GM18867 (cell line): ENCODE measurements at regions not wholly inside any gene's neighbourhood (a gene's known extent, or its start where the extent isn't known, plus 50 kb on each side); places are given as distances from the start of the nearest gene placed in this dataset.
"Not testable (repeated sequence)": the region's sequence is repeated elsewhere in the genome, so short reads cannot be mapped to it uniquely, and the experiment has no call there.

Experiments used
- ATAC-seq: cut with Tn5 transposase; IDR thresholded peaks from one replicate; pipeline ENCODE4 v1.9.1; 2021; ENCODE audit warnings: mild to moderate bottlenecking, moderate library complexity; ENCODE audit not compliant: unreplicated experiment

DNA sequence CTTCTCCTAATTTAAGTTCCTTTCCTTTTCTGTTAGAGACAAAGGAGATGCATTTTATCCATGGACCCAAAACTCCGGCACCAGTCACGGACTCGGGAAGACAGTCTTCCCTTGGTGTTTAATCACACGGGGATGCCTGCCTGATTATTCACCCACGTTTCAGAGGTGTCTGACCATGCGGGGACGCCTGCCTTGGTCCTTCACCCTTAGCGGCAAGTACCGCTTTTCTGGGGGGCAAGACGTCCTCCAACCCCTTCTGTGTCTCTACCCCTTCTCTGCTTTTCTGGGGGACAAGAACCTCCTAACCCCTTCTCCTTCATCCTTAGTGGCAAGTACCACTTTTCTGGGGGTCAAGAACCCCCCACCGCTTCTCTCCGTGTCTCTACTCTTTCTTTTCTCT lies 816.9 kb upstream of the VRK2 start:
- not testable (repeated sequence) for ATAC-seq

DNA sequence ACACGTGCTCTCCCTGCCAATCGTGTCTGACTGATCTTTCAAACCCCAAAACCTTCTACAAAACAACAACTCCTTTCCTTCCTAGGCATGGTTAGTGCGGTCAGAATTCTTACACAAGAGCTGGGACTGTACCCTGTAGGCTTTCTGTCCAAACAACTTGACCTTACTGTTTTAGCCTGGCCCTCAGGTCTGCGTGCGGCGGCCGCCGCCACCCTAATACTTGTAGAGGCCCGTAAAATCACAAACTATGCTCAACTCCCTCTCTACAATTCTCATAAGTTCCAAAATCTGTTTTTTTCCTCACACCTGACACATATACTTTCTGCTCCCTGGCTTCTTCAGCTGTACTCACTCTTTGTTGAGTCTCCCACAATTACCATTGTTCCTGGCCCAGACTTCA lies 814.3 kb upstream of the VRK2 start:
- not testable (repeated sequence) for ATAC-seq

DNA sequence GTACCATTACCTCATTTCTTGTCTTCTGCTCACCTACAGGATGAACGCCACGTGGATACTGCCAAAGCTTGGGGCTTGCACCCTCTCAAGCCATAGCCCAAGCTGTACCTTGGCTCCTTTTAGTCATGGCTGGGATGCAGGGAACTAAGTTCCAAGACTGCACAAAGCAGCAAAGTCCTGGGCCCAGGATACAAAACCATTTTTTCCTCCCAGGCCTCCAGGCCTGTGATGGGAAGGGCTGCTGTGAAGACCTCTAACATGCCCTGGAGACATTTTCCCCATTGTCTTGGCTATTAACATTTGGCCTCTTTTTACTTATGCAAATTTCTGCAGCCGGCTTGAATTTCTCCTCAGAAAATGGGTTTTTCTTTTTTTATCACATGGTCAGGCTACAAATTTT lies 795.1 kb upstream of the VRK2 start:
- not testable (repeated sequence) for ATAC-seq

DNA sequence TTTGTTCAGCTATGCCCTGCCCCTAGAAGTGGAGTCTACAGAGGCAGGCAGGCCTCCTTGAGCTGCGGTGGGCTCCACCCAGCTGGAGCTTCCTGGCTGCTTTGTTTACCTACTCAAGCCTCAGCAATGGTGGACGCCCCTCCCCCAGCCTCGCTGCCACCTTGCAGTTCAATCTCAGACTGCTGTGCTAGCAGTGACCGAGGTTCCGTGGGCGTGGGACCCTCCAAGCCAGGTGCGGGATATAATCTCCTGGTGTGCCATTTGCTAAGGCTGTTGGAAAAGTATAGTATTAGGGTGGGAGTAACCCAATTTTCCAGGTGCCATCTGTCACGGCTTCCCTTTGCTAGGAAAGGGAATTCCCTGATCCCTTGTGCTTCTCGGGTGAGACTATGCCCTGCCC lies 770.2 kb upstream of the VRK2 start:
- ATAC-seq, result not testable (repeated sequence)

DNA sequence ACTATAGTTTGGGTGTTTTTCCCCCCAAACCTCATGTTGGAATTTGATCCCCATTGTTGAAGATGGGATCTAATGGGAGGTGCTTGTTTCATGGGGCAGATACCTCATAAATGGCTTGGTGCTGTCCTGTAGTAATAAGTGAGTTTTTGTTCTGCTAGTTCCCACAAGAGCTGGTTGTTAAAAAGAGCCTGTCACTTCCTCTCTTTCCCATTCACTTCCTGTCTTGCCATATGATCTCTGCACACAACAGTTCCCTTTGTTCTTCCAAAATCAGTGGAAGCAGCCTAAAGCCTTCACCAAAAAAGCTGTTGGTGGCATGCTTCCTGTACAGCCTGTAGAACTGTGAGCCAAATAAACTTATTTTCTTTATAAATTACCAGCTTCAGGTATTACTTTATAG lies 768.2 kb upstream of the VRK2 start:
- no peak for ATAC-seq

DNA sequence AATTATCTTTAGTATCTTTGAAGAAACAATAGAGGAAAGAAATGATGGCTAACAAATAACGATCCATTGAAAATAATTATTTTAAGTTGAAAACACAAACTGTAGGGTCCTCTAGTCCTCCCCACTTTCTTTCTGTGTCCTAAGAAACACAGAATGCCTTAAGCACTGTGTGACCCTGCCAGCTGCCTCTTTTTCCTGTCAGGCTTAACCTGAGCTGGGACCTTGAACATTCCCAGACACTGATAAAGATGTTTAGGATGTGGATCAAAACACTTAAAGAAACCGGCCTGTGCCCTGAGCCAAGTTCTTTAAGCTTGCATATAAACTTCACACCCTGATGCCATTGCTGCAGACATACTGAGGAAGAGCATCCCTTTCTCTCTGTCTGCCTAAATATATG lies 755.4 kb upstream of the VRK2 start:
- no peak for ATAC-seq

DNA sequence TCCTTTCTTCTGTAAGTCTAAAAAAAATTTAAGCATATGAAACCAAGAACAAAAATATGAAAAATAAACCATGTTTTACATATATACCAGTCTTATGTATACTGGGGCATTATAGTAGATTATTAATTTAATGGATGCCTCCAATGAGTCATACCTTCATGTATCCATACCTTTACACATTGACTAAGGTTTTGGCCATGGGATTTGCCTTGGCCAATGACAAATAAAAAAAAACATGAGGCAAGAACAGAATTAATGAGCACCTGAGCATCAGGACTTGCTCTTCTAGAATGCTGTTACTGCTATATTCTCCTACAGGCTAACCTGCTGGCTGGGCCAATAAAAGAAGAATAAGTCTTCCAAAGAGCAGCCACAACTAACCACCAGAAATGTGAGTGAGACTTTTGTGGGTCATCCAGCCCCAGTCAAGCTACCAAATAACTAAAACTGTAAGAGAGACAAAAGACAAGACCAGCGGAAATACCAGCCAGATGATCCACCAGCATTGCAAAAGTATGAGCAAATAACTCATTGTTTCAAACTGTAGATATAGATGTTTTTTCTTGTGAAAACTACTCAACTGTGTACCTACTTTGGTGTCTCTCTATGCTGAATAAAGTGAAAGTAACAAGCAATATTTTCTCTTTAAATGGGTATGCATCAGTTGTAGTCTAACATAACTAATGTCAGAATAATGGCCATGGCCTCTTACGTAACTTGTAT lies 749.6 kb upstream of the VRK2 start:
- ATAC-seq, result no peak

DNA sequence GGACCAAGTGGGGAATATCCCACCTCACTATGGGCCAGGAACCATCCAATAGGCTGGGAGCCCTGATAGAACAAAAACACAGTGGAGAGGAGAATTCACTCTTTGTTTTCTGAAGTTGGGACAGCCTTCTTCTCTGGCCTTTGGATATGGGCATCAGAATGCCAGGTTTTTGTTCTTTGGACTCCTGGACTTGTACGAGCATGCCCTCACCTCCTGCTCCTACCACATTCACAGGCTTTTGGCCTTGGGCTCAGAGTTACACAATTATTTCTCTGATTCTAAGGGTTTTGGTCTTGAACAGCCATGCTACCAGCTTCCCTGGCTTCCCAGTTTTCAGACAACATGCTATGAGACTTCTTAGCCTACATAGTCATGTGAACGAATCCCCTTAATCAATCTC lies 732.9 kb upstream of the VRK2 start:
- ATAC-seq, result no peak

DNA sequence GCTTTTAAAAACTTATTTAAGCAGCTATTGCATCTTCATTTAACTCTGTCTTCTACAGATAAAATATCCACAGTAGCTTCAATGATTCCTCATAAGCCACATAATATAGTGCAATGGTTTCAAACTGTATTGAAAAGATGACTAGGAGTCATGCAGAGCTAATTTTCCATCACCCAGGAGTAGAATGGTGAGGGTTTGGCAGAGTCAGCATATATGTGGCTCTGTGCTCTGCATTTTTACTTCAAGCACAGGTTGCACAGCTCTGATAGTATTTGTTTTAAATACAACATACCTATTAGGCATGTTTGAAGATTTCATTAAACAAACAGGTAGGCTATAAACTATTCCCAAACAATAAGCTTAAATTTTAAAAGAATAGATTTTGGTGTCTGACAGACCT lies 731.9 kb upstream of the VRK2 start:
- no peak for ATAC-seq

DNA sequence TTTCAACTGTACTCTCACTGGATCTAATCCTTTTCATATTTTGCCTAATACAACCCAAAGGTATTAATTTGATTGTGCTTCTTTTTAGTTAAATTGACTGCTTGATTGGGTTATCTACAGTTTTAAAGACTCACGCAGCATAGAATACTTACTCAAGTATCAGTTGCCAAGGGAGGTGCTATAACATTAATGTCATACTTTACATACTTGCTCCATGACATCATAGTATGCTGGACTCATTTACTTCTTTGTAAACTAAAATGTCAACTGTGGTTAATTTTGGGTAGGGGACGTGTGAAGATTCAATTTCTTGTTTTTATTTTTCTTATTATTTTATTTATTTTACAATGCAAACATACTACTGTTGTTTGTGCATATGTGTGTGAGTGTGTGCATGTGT lies 716.2 kb upstream of the VRK2 start:
- no peak for ATAC-seq

DNA sequence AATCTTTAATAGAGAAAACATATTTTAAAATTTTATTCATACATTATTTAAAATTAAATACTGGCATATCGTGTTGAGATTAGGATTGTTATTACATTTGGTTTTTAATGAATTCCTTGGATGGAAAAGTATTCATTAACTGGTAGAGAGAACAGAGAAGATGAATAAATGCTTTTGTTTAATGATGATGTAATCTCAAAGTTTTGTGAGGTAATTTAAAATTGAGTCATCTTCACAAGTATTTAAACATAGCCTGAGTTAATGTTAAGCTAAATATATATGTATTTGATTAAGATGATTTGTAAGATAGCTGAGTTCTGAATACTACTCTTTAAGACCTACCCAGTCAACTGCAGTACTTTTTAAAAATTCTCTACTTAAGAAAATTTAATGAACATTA lies 713.4 kb upstream of the VRK2 start:
- ATAC-seq, result no peak

DNA sequence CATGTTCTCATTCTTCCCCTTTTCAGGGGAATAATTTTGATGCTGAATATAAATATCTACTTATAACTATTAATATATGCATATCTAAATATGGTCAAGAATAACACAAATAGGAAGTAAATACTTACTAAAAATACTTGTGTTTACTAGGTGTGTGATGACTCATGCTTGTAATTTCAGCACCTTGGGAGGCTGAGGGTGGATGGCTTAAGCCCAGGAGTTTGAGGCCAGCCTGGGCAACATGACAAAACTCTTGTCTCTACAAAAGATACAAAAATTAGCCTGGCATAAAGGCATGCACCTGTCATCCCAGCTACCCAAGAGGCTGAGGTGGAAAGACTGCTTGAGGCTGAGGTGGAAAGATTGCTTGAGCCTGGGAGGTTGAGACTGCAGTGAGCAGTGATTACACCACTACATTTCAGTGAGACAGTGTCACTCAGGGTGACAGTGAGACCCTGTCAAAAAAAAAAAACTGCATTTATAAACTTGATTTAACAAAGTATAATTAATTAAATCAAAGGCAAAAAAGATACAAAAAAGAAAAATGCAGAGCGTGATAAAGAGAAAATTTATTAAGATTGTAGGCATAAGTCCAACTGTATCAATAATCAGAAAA lies 703.1 kb upstream of the VRK2 start:
- ATAC-seq, result no peak

DNA sequence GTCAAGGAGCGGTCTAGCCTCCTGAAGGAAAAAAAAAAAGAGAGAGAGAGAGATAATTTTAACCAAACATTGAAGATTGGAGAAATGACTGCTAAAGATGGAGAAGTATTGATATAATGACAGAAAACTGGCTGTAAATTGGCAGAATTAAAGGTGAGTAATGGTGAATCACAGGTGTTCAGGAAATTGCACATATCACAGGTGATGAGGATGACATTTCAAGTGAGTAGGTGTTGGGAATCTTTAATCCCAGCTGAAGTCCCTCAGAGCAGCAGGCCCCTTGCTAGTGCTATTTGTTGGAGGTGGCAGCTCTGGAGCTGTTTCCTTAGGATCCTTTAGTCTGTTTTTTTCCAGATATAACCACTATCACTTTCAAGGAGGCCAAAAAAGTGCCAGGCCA lies 678.4 kb upstream of the VRK2 start:
- no peak for ATAC-seq

DNA sequence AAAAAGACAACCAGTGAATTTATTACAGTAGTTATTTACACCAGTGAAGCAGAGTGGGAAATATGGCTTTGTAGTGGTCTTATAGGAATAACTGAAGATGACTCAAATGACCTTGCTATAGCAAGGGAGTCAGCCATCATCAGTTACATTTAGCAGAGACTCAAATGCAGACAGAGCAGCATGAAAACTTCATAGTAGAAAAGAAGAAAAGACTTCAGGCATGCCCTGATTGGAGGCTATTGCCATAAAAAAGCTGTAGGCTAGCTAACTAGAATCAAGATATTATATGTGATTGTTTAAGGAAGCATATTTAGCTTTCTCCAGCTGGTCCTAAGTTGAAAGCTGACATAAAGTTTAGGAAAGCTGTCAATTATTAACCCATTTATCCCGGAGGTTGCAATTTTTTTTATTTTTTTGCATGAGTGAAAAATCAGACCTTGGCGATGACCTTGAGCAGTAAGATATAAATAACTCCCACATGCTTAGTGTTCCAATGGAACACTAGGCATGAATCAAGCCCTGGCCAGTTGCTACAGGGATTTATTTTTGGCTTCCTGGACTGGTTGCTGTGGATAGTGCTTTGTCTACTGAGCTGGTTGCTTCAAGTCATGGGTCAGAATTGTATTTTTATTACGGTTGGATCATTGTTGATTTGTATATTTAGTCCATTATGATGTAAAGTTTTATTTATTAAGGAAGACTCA lies 675.6 kb upstream of the VRK2 start:
- no peak for ATAC-seq

DNA sequence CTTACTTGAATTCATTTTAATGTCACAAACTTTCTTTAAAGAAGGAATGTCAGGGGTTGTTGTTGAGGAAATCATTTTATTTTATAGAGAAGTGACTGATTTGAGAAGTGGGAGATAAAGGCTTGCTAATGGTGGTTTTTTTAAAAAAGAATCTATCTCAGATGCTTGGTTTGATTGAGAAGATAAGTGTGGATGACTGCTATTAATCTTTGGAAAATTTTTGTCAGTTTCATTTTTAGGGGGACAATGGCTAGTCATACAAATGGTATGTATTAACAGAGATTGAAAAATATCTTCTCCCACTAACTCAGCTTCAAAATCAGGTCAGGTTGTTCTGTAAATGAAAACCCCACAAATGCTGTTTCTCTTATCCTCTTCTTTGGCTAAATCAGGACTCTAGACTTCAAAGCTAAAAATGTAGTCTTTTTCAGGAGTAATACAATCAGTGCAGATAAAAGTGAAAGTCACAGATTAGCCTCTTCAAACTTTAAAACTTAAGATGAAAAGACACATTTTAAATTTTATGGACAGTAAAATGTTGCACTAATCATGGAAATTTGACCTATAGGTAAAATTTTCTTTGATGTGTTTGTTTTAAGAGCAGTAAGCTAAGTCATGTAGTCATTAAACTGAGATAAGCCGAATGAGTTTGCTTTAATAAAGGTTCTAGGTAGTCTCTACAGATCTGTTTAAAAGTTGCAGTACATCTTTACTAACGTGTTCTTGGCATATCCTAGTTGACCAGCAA lies 674.2 kb upstream of the VRK2 start:
- ATAC-seq, result no peak

DNA sequence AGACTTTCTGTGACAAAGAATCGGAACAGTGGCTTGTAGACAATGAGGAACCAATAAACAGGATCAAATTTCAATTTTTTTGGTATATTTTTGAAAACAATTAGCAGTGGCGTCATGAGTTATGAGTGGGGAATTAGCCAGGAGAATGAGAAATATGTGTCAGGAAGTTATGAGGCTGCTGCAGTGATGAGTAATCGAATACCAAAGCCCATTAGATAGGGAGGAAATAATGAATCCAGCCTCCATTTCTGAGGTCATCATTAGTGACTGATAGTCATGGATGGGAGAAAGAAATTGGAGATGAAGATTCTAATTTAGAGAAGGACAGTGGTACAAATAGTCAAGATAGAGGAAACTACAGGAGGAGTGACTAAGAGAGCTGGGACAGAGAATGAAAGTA lies 673.1 kb upstream of the VRK2 start:
- no peak for ATAC-seq

DNA sequence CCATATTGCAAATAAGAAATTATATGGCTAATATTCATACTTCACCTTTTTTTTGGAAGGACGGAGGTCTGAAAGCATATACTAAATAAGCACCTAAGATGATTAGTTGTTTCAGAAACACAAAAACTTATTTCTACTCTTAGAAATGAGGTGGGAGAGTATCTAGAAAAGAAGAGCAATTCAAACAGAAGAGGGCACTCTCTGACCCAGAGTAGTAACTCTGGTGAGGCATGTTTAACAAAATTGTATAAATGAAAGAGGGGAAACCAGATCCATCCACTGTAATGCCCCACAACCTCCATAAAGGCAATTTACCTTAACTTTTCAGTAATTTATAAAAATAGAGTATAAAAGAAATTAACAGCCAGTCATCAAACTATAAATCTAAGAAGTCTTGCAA lies 669.6 kb upstream of the VRK2 start:
- no peak for ATAC-seq

DNA sequence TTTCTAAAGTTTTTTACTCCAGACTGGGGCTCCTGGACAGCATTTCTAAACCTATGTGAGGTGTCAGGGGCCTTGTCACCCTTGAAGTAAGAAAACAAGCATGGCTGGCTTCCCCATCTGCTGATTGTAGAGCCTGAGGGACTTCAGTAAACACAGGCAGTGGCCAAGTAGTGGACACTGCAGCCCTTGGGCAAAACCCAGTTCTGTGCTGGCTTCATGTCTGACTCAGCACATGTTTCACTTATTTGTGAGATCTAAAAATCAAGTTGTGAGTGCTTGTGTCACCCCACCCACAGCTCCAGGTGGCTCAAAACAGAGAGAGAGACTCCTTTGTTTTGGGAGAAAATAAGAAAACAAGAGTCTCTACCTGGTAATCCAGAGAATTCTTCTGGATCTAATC lies 660.3 kb upstream of the VRK2 start:
- ATAC-seq, result no peak

DNA sequence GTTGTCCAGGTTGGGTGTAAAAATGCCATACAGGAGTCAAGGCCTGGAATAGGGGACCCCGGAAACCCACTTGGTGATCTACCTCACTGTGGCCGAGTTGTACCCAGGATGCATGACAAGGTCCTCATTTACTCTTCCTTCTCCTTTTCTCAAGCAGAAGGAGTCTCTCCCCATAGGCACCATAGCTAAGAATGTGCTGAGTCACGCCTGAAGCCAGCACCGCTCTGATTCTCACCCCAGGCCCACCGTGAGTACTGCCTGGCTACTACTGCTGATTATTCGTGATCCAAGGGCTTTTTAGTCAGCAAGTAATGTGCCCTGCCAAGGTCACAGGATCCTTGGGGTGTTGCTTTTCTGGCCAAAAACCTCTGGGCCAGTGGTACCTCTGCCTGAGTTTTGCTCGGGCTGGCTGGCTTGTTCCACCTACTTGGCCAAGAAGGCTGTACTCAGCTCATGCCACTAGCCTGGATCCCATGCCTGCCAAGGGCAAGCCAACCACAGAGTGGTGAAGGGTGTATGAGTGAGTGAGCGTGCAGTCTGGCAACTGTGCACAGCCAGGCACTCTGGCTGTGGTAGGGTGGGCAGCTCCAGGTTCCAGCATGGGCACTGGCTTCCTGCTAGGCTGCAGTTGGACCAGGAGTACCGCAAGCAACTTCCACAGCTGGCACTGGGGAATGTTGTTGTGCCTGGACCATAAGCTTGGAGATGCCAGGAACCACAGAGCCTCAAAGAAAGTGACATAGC lies 650.1 kb upstream of the VRK2 start:
- no peak for ATAC-seq

DNA sequence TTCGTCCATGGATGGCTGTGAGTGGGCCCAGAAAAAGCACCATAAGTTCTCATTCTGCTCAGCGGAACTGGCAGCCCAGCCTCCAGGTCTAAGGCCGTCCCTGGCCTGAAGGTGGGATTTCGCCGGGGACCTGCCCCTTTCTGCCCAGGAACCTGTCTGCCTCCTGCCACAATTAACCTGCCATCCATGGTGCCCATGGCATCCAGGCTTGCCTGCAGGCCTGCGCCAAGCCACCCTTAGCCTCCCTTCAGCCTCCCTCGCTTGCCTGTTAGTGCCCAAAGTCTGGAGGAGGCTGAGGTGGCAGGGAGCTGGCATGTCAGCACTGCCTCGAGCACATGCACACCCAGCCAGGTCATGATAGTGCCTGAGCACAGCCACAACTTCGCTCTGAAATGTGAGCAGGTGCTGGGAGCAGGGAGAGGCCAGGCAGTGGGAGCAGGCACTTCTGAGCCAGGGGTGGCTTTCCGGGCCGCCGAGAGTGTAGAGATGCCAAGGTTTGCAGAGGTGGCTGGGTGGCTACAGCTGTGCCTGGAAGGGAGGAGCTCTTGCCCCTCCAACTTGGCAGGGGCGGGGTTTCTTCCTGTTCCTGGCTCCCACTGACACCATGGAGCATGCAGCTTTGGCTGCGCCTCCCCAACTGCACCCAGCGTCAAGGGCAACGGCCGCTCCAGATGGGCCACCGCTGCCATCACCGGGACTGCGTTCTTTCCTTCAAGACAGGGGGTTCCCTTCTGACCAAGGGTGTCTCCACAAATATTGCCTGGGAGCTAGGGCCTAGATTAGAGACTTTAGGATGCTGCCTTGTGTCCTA lies 648.9 kb upstream of the VRK2 start:
- no peak for ATAC-seq
